OCI-LY7 (cell line): ENCODE measurements at regions not wholly inside any gene's neighbourhood (a gene's known extent, or its start where the extent isn't known, plus 50 kb on each side); places are given as distances from the start of the nearest gene placed in this dataset.

Experiments used
- EZH2phosphoT487 ChIP-seq: fragments of 200-600 bp; sonication (generic); IDR thresholded peaks from 2 replicates; pipeline ENCODE4 v1.6.1; 2018; ENCODE audit warnings: low read depth, borderline replicate concordance, mild to moderate bottlenecking, mixed run types, antibody characterized with exemption, low read length, moderate library complexity, mixed read lengths
- TF ChIP-seq, protein P1 (sequence below): fragments of 200-600 bp; sonication (generic); conservative IDR thresholded peaks from 2 replicates; pipeline ENCODE4 v1.5.1; 2014; ENCODE audit warnings: mild to moderate bottlenecking, antibody characterized with exemption, low read length, moderate library complexity, mixed read lengths

DNA sequence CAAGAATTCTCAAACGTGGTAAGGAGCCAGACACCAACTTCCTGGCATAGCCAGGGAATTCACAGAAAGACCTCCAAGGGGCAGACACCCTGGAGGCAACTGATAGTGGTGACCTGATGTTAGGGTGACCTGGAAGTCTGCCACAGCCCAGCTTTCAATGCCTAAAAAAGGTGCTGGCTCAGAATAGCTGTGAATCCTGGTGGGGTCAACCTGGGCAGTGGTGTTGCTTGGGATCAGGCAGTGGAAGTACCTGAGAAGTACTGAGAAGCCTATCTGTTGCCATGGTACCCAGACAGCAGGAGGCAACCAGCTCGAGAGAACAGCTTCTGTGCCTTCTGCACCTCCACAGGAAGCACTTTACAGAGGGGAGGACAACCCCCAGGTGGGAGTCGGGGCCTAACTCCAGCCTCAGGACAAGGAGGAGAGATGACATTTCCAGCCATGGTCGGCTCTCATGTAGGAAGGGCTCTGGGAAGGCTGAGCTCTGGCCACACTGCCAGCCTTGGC lies 55.4 kb upstream of the LARS2 start:
- TF ChIP-seq, protein P1, sequence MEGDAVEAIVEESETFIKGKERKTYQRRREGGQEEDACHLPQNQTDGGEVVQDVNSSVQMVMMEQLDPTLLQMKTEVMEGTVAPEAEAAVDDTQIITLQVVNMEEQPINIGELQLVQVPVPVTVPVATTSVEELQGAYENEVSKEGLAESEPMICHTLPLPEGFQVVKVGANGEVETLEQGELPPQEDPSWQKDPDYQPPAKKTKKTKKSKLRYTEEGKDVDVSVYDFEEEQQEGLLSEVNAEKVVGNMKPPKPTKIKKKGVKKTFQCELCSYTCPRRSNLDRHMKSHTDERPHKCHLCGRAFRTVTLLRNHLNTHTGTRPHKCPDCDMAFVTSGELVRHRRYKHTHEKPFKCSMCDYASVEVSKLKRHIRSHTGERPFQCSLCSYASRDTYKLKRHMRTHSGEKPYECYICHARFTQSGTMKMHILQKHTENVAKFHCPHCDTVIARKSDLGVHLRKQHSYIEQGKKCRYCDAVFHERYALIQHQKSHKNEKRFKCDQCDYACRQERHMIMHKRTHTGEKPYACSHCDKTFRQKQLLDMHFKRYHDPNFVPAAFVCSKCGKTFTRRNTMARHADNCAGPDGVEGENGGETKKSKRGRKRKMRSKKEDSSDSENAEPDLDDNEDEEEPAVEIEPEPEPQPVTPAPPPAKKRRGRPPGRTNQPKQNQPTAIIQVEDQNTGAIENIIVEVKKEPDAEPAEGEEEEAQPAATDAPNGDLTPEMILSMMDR, result no peak
- TF ChIP-seq EZH2phosphoT487, result no peak
